Neuronal stem cell (in vitro differentiated cells): ENCODE measurements at regions not wholly inside any gene's neighbourhood (a gene's known extent, or its start where the extent isn't known, plus 50 kb on each side); places are given as distances from the start of the nearest gene placed in this dataset.

Source experiments
- DNase-seq: peaks from one replicate; pipeline ENCODE4 v3.0.0-alpha.2; 2013; ENCODE audit warnings: low spot score
- H2AFZ ChIP-seq: one replicate; pipeline ENCODE4 v1.6.1; 2013; ENCODE audit warnings: mild to moderate bottlenecking, low read length, inconsistent platforms
- H2AK5ac ChIP-seq: 2 replicates; pipeline ENCODE4 v1.6.1; 2013; ENCODE audit warnings: low read depth, mild to moderate bottlenecking, inconsistent platforms, low read length, moderate library complexity, mixed read lengths
- H2BK120ac ChIP-seq: 2 replicates; pipeline ENCODE4 v1.6.1; 2013; ENCODE audit warnings: low read depth, mild to moderate bottlenecking, inconsistent platforms, low read length, moderate library complexity, mixed read lengths
- H2BK12ac ChIP-seq: one replicate; pipeline ENCODE4 v1.6.1; 2013; ENCODE audit warnings: low read length, inconsistent platforms
- H2BK15ac ChIP-seq: 2 replicates; pipeline ENCODE4 v1.6.1; 2013; ENCODE audit warnings: mild to moderate bottlenecking, low read length, inconsistent platforms, mixed read lengths
- H2BK5ac ChIP-seq: one replicate; pipeline ENCODE4 v1.6.1; 2013; ENCODE audit warnings: inconsistent platforms, mild to moderate bottlenecking, low read length, moderate library complexity
- H3K14ac ChIP-seq: one replicate; pipeline ENCODE4 v1.6.1; 2013; ENCODE audit warnings: low read length, inconsistent platforms
- H3K18ac ChIP-seq: 2 replicates; pipeline ENCODE4 v1.6.1; 2013; ENCODE audit warnings: low read length, inconsistent platforms
- H3K23ac ChIP-seq: 2 replicates; pipeline ENCODE4 v1.6.1; 2013; ENCODE audit warnings: low read depth, mild to moderate bottlenecking, mixed read lengths, low read length, inconsistent platforms; ENCODE audit not compliant: poor library complexity
- H3K27ac ChIP-seq: replicated peaks from 3 replicates; pipeline ENCODE4 v1.5.1; 2013; ENCODE audit warnings: low read length, inconsistent platforms
- H3K27me3 ChIP-seq, 3 experiments: 2 replicates each; pipeline ENCODE4 v1.6.1; 2013; ENCODE audit warnings: low read length in 3 of 3, mild to moderate bottlenecking in 2 of 3, inconsistent platforms in 1 of 3, low read depth in 1 of 3, mixed read lengths in 1 of 3, moderate library complexity in 1 of 3; ENCODE audit not compliant: control insufficient read depth in 3 of 3, insufficient read depth in 3 of 3
- H3K36me3 ChIP-seq, 2 donors: replicated peaks in 1 of 2; 2 replicates each; pipeline ENCODE4 v1.6.1; 2013; ENCODE audit warnings: low read length in 2 of 2; ENCODE audit not compliant: control insufficient read depth in 2 of 2, insufficient read depth in 2 of 2
- H3K4ac ChIP-seq: 2 replicates; pipeline ENCODE4 v1.6.1; 2013; ENCODE audit warnings: inconsistent platforms, mild to moderate bottlenecking, low read length, moderate library complexity
- H3K4me1 ChIP-seq, 2 donors: 1 replicate in 1 of 2; 2 replicates in 1 of 2; pipeline ENCODE4 v1.6.1; 2013; ENCODE audit warnings: low read length in 2 of 2, low read depth in 1 of 2; ENCODE audit not compliant: control insufficient read depth in 2 of 2, insufficient read depth in 1 of 2
- H3K4me2 ChIP-seq: one replicate; pipeline ENCODE4 v1.6.1; 2013; ENCODE audit warnings: mild to moderate bottlenecking, low read length, inconsistent platforms; ENCODE audit not compliant: insufficient read depth, poor library complexity, severe bottlenecking
- H3K4me3 ChIP-seq, 2 donors: 2 replicates each; pipeline ENCODE4 v1.5.1; 2013; ENCODE audit warnings: low read length in 2 of 2, mild to moderate bottlenecking in 2 of 2, inconsistent platforms in 1 of 2, moderate library complexity in 1 of 2
- H3K79me1 ChIP-seq: one replicate; pipeline ENCODE4 v1.6.1; 2013; ENCODE audit warnings: low read depth, mild to moderate bottlenecking, inconsistent platforms, low read length, moderate library complexity
- H3K9ac ChIP-seq: one replicate; pipeline ENCODE4 v1.6.1; 2013; ENCODE audit warnings: mild to moderate bottlenecking, low read depth, low read length, inconsistent platforms; ENCODE audit not compliant: poor library complexity
- H3K9me3 ChIP-seq, 2 donors: replicated peaks in 1 of 2; 2 replicates each; pipeline versions ENCODE3 to v1.6.1; 2013; ENCODE audit warnings: low read length in 2 of 2, mild to moderate bottlenecking in 2 of 2, inconsistent platforms in 1 of 2, low read depth in 1 of 2, mixed read lengths in 1 of 2, moderate library complexity in 1 of 2; ENCODE audit not compliant: control insufficient read depth in 2 of 2, insufficient read depth in 1 of 2
- H4K8ac ChIP-seq: one replicate; pipeline ENCODE4 v1.6.1; 2013; ENCODE audit warnings: low read depth, mild to moderate bottlenecking, inconsistent platforms, low read length, moderate library complexity
- H4K91ac ChIP-seq: one replicate; pipeline ENCODE4 v1.6.1; 2013; ENCODE audit warnings: low read length, low read depth, mild to moderate bottlenecking, inconsistent platforms; ENCODE audit not compliant: poor library complexity
- WGBS, 2 donors: extraction: QIAGEN DNeasy Blood & Tissue Kit; methylation state at CpG; one replicate each; pipeline ENCODE4 v1.1.7; 2013; ENCODE audit warnings: missing lambda C conversion rate in 2 of 2, mixed read lengths in 1 of 2; ENCODE audit not compliant: insufficient read length in 2 of 2, insufficient replicate concordance in 1 of 2; ENCODE audit errors: extremely low coverage in 2 of 2; 5-methylcytosine and 5-hydroxymethylcytosine counted together

- Histone ChIP-seq H4K8ac (no peak overlapping the region), H2AFZ (no peak overlapping the region), H3K4ac (no peak overlapping the region), H3K4me3 (no peak overlapping the region), H3K27ac (no peak overlapping the region), H2BK5ac (peak overlapping the region; percentile 69), H3K36me3 (no peaks in the 10 kb centered on the region), H4K91ac (no peak overlapping the region), H3K27me3 (no peaks in the 10 kb centered on the region), H3K4me1 (peaks cover 5 to 13% of the 10 kb centered on the region in 2 donors), H3K79me1 (no peaks in the 10 kb centered on the region), H3K4me2 (no peak overlapping the region), H3K23ac (no peak overlapping the region), H2BK120ac (no peak overlapping the region), H3K9me3 (peaks cover 0 to 5% of the 10 kb centered on the region in 2 donors), H3K14ac (no peak overlapping the region), H2BK12ac (no peak overlapping the region), H3K18ac (no peak overlapping the region), H2BK15ac (no peak overlapping the region), H3K9ac (no peak overlapping the region), H2AK5ac (peak overlapping the region; percentile 77)
- DNase-seq: no peak
- WGBS, 2 donors: no CpG with 5 or more reads among the region's 7 CpGs
These were observed 124.4 kb downstream of the TTLL2 start for GRCh38 chr6:167449094-167449861.

GRCh38 chr6:167450626-167451025 is 125.7 kb downstream of the TTLL2 start:
- H3K4me3 ChIP-seq: no peak overlapping the region
- no peak overlapping the region for H3K9ac ChIP-seq
- no peak overlapping the region for H2BK5ac ChIP-seq
- no peaks in the 10 kb centered on the region for H3K36me3 ChIP-seq
- no peak overlapping the region for H3K23ac ChIP-seq
- H3K4ac ChIP-seq: no peak overlapping the region
- no peak overlapping the region for H2AK5ac ChIP-seq
- H2BK120ac ChIP-seq: no peak overlapping the region
- no peak overlapping the region for H4K8ac ChIP-seq
- WGBS, 2 donors: no CpG with 5 or more reads among the region's 6 CpGs
- H3K14ac ChIP-seq: no peak overlapping the region
- DNase-seq: no peak
- no peak overlapping the region for H3K27ac ChIP-seq
- no peaks in the 10 kb centered on the region for H3K79me1 ChIP-seq
- H3K4me1 ChIP-seq: peaks cover 5 to 9% of the 10 kb centered on the region in 2 donors
- no peaks in the 10 kb centered on the region for H3K9me3 ChIP-seq
- H2BK12ac ChIP-seq: no peak overlapping the region
- no peak overlapping the region for H4K91ac ChIP-seq
- peak overlapping the region; percentile 64 for H3K18ac ChIP-seq
- no peaks in the 10 kb centered on the region for H3K27me3 ChIP-seq
- H2BK15ac ChIP-seq: no peak overlapping the region
- H2AFZ ChIP-seq: no peak overlapping the region
- no peak overlapping the region for H3K4me2 ChIP-seq

GRCh38 chr6:167452338-167453081 is 127.6 kb downstream of the TTLL2 start:
- H2BK5ac ChIP-seq: no peak overlapping the region
- H2BK15ac ChIP-seq: no peak overlapping the region
- no peak overlapping the region for H4K91ac ChIP-seq
- no peaks in the 10 kb centered on the region for H3K9me3 ChIP-seq
- no peak overlapping the region for H2BK12ac ChIP-seq
- H3K4ac ChIP-seq: no peak overlapping the region
- H3K9ac ChIP-seq: no peak overlapping the region
- no peak overlapping the region for H4K8ac ChIP-seq
- no peaks in the 10 kb centered on the region for H3K36me3 ChIP-seq
- no peak overlapping the region for H3K4me3 ChIP-seq
- no peaks in the 10 kb centered on the region for H3K27me3 ChIP-seq
- H3K14ac ChIP-seq: no peak overlapping the region
- H3K4me1 ChIP-seq: peaks cover 0 to 5% of the 10 kb centered on the region in 2 donors
- H3K27ac ChIP-seq: no peak overlapping the region
- no peak overlapping the region for H3K4me2 ChIP-seq
- no peak overlapping the region for H3K23ac ChIP-seq
- no peaks in the 10 kb centered on the region for H3K79me1 ChIP-seq
- no peak overlapping the region for H2AFZ ChIP-seq
- WGBS, 2 donors: no CpG with 5 or more reads among the region's 8 CpGs
- H2AK5ac ChIP-seq: no peak overlapping the region
- H3K18ac ChIP-seq: no peak overlapping the region
- H2BK120ac ChIP-seq: no peak overlapping the region
- DNase-seq: no peak

GRCh38 chr6:167453082-167453446 is 128.2 kb downstream of the TTLL2 start:
- Histone ChIP-seq H3K9ac (no peak overlapping the region), H3K18ac (no peak overlapping the region), H4K91ac (no peak overlapping the region)

More at GRCh38 chr6:167453082-167453446, 128.2 kb downstream of the TTLL2 start:
- WGBS, 2 donors: 100% methylated on average over 1 to 2 of the region's 4 CpGs
- no peak overlapping the region for H4K8ac ChIP-seq
- H2BK15ac ChIP-seq: no peak overlapping the region
- no peaks in the 10 kb centered on the region for H3K36me3 ChIP-seq
- H3K4me1 ChIP-seq: peaks cover 0 to 5% of the 10 kb centered on the region in 2 donors
- H3K23ac ChIP-seq: no peak overlapping the region
- H3K14ac ChIP-seq: no peak overlapping the region
- H2BK5ac ChIP-seq: no peak overlapping the region
- H2BK12ac ChIP-seq: no peak overlapping the region
- DNase-seq: no peak
- no peak overlapping the region for H2AK5ac ChIP-seq
- no peak overlapping the region for H3K27ac ChIP-seq
- H3K9me3 ChIP-seq: no peaks in the 10 kb centered on the region
- no peak overlapping the region for H3K4me2 ChIP-seq
- H3K79me1 ChIP-seq: no peaks in the 10 kb centered on the region
- H3K27me3 ChIP-seq: no peaks in the 10 kb centered on the region
- no peak overlapping the region for H3K4me3 ChIP-seq
- H2AFZ ChIP-seq: no peak overlapping the region
- H2BK120ac ChIP-seq: no peak overlapping the region
- no peak overlapping the region for H3K4ac ChIP-seq
